ENCODE measurements at regions not wholly inside any gene's neighbourhood (a gene's known extent, or its start where the extent isn't known, plus 50 kb on each side); places are given as distances from the start of the nearest gene placed in this dataset.

DNA sequence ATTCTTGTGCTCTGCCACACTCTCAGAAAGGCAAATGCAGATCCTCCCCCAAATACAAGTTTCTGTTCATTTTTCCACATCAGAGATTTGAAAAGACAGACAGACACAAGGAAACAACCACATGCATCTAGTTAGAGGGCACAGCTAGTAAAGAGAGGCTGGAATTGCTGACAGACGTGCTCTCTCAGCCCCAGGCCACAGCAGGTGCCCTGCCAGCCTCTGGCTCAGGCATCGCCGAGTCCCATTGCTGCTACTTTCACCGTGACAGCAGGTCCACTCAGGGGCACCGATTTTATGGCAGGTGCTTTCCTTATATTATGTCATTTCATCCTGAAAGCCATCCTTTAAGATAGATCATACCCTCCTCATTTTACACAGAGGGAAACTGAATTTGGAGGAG, 507.5 kb downstream of the EIPR1 start:
- TF ChIP-seq, protein P1, sequence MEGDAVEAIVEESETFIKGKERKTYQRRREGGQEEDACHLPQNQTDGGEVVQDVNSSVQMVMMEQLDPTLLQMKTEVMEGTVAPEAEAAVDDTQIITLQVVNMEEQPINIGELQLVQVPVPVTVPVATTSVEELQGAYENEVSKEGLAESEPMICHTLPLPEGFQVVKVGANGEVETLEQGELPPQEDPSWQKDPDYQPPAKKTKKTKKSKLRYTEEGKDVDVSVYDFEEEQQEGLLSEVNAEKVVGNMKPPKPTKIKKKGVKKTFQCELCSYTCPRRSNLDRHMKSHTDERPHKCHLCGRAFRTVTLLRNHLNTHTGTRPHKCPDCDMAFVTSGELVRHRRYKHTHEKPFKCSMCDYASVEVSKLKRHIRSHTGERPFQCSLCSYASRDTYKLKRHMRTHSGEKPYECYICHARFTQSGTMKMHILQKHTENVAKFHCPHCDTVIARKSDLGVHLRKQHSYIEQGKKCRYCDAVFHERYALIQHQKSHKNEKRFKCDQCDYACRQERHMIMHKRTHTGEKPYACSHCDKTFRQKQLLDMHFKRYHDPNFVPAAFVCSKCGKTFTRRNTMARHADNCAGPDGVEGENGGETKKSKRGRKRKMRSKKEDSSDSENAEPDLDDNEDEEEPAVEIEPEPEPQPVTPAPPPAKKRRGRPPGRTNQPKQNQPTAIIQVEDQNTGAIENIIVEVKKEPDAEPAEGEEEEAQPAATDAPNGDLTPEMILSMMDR (IDR thresholded peaks at IDR 0.05 in 4 of 5, conservative IDR thresholded peaks at IDR 0.05 in 1 of 5): no peak
- no peak for TF ChIP-seq POLR2A (IDR thresholded peaks at IDR 0.05)

All from gastrocnemius medialis (tissue), 4 donors.